ENCODE measurements at regions not wholly inside any gene's neighbourhood (a gene's known extent, or its start where the extent isn't known, plus 50 kb on each side); places are given as distances from the start of the nearest gene placed in this dataset.
A peak's percentile ranks its signal among the peaks of the same experiment; 100 is the strongest.

GRCh38 chr2:108067820-108068405 is 81.6 kb downstream of the SLC5A7 start:
- no peak for DNase-seq (ENCODE audit: low spot score)

- peak; percentile 12 for DNase-seq (ENCODE audit: low spot score)
These were observed 83.4 kb downstream of the SLC5A7 start for GRCh38 chr2:108069515-108070310.

- no peak for DNase-seq (ENCODE audit: low spot score)
These were observed 87.2 kb downstream of the SLC5A7 start for GRCh38 chr2:108073415-108074072.

DNA sequence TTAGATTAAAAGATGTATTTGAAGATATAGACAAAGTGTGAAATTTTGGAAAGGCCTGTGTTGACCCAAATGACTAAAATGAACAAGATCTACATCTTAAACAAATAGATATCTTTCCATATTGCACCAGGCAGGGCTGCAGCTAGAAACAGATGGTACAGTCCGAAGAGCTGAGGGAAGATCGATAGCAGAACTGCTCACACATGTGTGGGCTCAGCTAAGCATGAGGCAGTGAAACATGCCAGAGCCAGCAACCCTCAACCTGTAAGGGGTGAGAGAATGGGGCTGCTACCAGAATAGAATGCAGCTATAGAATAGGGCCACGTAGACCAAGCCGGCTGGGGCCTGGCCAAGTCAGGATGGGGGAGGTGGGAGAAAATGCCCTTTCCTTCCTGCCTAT is 87.8 kb downstream of the SLC5A7 start:
- DNase-seq (ENCODE audit: low spot score) = no peak

DNA sequence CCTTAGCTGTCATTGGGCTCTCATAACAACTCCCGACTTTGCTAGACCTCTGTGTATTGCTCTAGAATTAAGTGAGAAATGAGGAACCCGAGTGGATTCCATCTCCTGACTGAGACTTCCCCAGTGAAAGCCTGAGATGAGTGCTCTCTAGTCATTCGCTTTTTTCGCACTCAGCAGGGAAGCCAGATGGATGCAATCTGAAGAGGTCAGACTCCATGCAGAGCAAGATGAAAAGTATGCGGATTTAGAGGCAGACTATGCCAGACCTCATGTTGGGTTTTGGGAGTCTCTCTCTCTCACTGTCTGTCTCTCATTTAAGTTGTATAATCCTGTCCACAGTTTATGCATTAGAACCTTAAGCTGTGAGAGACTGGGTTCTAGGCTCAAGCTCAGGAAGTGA is 88.6 kb downstream of the SLC5A7 start:
- DNase-seq (ENCODE audit: low spot score) = no peak

DNA sequence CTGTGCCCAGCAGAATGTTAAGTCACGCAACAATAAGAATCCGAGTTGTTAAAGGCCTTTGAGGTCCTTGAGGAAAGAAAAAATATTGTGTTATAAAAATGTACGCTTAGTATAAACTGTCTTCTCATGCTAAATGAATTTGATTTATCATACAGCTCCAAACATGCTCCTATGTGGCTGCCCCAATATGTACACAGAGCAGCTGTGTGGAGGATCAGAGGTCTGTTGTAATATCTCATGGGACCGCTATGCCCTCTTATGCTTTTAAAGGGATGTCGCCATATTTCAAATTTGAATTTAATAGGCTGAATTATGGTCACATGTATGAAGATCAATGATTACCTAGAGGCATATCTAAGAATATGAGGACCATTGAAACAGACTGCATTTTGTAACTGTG is 90.2 kb downstream of the SLC5A7 start:
- DNase-seq (ENCODE audit: low spot score) = no peak

- no peak for DNase-seq (ENCODE audit: low spot score)
These were observed 93.4 kb downstream of the SLC5A7 start for GRCh38 chr2:108079736-108080135.

DNA sequence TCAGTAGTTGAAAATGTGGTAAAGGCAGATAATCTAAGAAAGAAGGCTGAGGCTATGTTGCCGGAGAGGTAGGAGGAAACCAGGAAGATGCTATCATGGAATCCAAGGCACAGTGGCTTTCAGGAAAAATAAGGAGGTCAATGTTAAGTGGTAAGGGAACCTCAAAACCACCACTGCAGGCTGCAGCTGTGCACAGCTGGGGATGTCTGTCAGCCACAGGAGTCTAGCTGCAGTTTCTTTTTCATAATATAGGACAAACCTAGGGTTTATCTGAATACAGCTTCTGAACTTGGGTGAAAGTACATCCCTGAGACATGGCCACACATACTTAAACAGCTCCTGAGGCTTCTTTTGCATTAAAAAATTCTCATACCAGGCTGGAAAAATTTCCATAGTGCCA is 93.9 kb downstream of the SLC5A7 start:
- no peak for DNase-seq (ENCODE audit: low spot score)

DNA sequence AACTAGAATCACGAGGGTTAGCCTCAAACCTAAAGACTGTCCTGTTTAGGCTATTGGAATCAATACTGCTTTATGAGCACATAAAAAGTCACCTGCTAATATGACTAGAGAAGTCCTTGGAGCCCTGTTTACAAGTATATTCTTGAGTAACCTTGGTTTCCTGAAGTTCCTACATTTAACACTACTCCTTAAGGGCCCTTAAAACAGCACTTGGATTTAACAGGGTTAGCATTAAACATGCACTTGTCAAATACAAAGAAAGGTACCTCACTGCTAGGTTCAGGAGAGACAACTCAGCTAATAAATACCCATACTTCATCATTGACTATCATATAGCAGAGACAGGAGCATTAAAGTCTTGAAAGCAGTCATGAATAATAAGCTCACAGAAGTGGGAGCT is 96.7 kb downstream of the SLC5A7 start:
- no peak for DNase-seq (ENCODE audit: low spot score)

DNA sequence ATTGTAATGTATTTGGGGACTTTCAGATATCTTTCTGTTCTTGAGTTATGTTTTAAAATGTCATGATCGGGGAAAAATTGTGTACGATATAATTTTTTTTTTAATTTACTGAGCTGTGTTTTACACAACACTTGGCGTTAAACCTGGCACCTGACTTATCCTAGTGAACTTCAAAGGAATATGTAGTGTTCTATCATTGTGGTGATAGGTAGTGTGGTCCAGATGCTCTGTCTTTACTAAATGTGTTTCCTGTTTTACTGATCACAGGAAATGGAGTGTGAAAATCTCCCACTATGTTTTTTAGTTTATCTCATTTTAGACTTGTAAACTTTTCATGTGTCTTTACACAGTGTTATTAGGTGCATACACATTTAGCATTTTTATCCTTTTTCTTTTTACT is 98.0 kb downstream of the SLC5A7 start:
- no peak for DNase-seq (ENCODE audit: low spot score)

GRCh38 chr2:108092886-108093285 is 106.6 kb downstream of the SLC5A7 start:
- DNase-seq (ENCODE audit: low spot score) = no peak

DNA sequence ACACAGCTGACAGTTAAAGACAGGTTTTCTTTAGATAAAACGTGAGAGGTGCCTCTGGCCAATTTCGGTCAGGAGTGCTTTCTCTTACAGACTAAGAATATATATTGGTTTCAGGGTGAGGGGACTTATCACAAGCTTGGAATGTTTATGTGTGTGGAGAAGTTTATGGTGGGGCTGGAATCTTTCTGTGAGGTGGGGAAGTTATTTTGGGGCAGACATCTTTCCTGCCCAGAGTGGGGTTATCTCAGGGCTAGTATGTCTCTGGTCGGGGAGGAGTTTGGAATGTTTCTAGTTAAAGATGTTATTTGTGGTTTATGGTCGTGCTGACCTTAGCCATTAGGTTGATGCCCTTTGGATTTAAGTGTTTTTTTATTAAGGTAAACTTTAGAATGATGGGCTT is 115.2 kb downstream of the SLC5A7 start:
- no peak for DNase-seq (ENCODE audit: low spot score)

DNA sequence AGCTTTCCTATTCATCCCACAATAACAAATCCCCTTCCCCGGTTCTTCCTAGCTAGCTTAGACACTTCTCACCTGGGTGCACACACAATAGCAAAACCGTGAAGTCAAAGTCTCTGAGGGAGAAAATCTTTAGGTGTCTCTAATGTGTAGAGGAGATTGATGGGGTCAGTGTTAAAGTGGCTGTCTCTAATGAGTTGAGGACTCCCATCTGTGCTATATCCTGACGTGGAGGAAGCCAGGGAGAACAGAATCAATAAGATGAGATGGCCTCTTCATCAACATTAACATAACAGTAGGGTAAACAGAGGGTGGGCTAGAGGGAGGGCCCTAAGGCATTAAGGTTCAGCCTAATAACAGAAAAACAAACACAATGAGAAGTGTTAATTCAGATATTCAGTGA is 120.4 kb downstream of the SLC5A7 start:
- DNase-seq (ENCODE audit: low spot score) = no peak

- no peak for DNase-seq (ENCODE audit: low spot score)
These were observed 125.6 kb downstream of the SLC5A7 start for GRCh38 chr2:108111936-108112335.

- DNase-seq (ENCODE audit: low spot score) = no peak
These were observed 123.9 kb upstream of the SULT1C3 start for GRCh38 chr2:108115868-108116267.

DNA sequence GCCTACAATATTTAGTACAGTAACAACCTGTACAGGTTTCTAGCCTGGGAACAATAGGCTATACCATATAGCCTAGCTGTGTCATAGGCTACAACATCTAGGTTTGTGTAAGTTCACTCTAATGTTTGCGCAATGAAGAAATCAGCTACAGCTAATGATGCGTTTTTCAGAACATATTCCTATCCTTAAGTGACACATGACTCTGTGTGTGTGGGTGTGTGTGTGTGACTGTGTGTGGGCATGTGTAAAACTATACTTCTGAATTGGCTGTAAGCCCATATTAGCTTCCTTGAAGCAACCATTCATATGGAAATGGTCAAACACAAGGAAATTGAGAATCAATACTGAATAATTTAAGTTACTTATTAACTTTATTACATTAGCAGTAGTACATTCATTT is 120.8 kb upstream of the SULT1C3 start:
- DNase-seq (ENCODE audit: low spot score) = no peak

DNA sequence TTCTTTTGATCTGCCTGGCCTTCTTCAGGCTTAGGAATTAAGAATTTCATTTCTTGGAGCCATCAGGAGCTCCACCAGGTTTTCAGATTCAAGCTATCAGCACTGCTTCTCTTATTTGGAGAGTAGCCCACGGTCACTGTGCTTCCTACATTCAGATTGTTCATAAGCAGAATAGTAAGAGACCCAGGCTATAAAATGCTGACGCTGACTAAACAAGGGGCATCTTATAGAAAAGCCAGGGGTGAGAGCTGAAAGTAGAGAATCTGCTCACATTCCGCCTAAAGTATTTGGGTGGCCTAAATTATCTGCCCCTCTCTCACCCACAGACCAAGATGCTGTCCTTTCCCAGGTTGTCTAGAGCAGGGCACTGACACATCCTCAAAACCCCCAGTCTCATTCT is 120.3 kb upstream of the SULT1C3 start:
- DNase-seq (ENCODE audit: low spot score) = no peak

GRCh38 chr2:108124736-108125495 is 114.9 kb upstream of the SULT1C3 start:
- no peak for DNase-seq (ENCODE audit: low spot score)

GRCh38 chr2:108125581-108125980 is 114.2 kb upstream of the SULT1C3 start:
- no peak for DNase-seq (ENCODE audit: low spot score)

DNA sequence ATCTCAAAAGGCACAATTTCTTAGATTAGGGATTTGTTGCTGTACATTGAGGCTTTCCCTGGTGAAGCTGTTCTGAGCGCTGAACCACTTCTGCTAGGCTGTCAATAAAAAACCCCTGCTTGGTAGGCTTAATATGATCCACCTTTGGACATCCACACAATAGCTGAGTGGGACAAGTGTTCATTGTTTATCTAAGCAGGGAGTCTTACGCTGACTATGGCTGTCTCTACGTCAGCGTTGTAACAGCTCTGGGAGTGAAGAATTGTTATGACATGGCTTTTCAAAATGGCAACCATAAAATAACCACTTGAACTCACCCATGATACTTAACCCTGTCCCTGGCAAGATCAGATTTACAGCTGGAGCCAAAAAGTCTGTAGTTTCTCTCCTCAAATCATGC is 111.5 kb upstream of the SULT1C3 start:
- DNase-seq (ENCODE audit: low spot score) = no peak

GRCh38 chr2:108129636-108130035 is 110.1 kb upstream of the SULT1C3 start:
- peak; percentile 4 for DNase-seq (ENCODE audit: low spot score)

DNA sequence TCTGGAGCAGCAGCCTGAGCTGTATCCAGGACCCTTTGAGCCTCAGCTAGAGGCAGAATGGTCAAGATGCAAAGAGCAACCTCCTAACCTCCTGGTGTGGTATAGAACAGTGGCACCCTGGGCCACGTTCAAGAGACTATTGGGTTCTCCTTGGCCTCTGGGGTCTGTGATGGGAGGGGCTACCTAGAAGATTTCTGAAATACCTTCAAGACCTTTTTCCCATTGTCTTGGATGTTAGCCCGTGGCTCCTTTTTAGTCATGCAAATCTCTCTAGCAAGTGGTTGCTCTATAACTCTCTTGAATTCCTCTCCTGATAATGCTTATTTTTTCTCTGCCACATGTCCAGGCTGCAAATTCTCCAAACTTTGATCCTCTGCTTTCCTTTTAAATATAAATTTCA is 106.3 kb upstream of the SULT1C3 start:
- DNase-seq (ENCODE audit: low spot score) = no peak

DNA sequence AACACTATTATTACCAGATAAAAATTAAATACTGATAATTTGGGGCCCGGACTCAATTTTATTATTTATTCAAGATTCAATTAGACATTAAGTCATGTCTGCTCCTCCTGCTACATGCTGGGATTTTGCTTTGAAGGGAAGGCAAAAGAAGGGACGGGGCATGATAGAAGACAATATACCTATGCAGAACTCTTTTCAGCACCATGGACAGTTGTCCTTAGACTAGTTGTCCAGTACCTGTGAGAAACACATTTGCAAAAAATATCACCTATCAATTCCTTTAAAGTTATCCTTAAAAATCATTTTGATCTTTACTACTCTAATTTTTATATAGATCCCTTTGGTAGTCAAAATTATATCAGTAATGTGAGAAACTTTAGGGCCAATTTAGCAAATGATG is 100.2 kb upstream of the SULT1C3 start:
- DNase-seq (ENCODE audit: low spot score) = peak; percentile 27
